ENCODE measurements at regions not wholly inside any gene's neighbourhood (a gene's known extent, or its start where the extent isn't known, plus 50 kb on each side); places are given as distances from the start of the nearest gene placed in this dataset.

- no peaks in the 10 kb centered on the region for H3K27me3 ChIP-seq (ENCODE audit: insufficient read depth, low read length)
- H3K36me3 ChIP-seq (ENCODE audit: insufficient read depth, low read length): no peaks in the 10 kb centered on the region
- no peaks in the 10 kb centered on the region for H3K4me1 ChIP-seq (ENCODE audit: control insufficient read depth, insufficient read depth, low read length, unreplicated experiment)
- no peak overlapping the region for H3K4me3 ChIP-seq (ENCODE audit: low read depth, low read length)
- H3K79me2 ChIP-seq (ENCODE audit: control insufficient read depth, insufficient read depth, low read length, unreplicated experiment): no peaks in the 10 kb centered on the region
- no peak overlapping the region for H3K27ac ChIP-seq (ENCODE audit: low read depth, low read length)
- no peak overlapping the region for H2AFZ ChIP-seq (ENCODE audit: low read length, unreplicated experiment)
Measured at GRCh38 chr6:130755368-130756034, 71.7 kb upstream of the SMLR1 start.

- H3K4me3 ChIP-seq (ENCODE audit: low read depth, low read length): no peak overlapping the region
- no peaks in the 10 kb centered on the region for H3K27me3 ChIP-seq (ENCODE audit: insufficient read depth, low read length)
Measured at GRCh38 chr6:130756824-130757223, 70.4 kb upstream of the SMLR1 start.

GRCh38 chr6:130758813-130759212, 68.4 kb upstream of the SMLR1 start:
- no peak overlapping the region for H3K4me3 ChIP-seq (ENCODE audit: low read depth, low read length)
- no peak overlapping the region for H3K27ac ChIP-seq (ENCODE audit: low read depth, low read length)
- H2AFZ ChIP-seq (ENCODE audit: low read length, unreplicated experiment): no peak overlapping the region
- no peaks in the 10 kb centered on the region for H3K4me1 ChIP-seq (ENCODE audit: control insufficient read depth, insufficient read depth, low read length, unreplicated experiment)
- H3K79me2 ChIP-seq (ENCODE audit: control insufficient read depth, insufficient read depth, low read length, unreplicated experiment): no peaks in the 10 kb centered on the region
- H3K27me3 ChIP-seq (ENCODE audit: insufficient read depth, low read length): peaks cover 11% of the 10 kb centered on the region
- H3K36me3 ChIP-seq (ENCODE audit: insufficient read depth, low read length): no peaks in the 10 kb centered on the region

More at GRCh38 chr6:130756824-130757223, 70.4 kb upstream of the SMLR1 start:
- no peaks in the 10 kb centered on the region for H3K79me2 ChIP-seq (ENCODE audit: control insufficient read depth, insufficient read depth, low read length, unreplicated experiment)
- H3K36me3 ChIP-seq (ENCODE audit: insufficient read depth, low read length): no peaks in the 10 kb centered on the region
- no peak overlapping the region for H2AFZ ChIP-seq (ENCODE audit: low read length, unreplicated experiment)
- no peak overlapping the region for H3K27ac ChIP-seq (ENCODE audit: low read depth, low read length)
- no peaks in the 10 kb centered on the region for H3K4me1 ChIP-seq (ENCODE audit: control insufficient read depth, insufficient read depth, low read length, unreplicated experiment)

- H3K27ac ChIP-seq (ENCODE audit: low read depth, low read length): no peak overlapping the region
Measured at GRCh38 chr6:130760006-130760405, 67.2 kb upstream of the SMLR1 start.

GRCh38 chr6:130761286-130761685, 65.9 kb upstream of the SMLR1 start:
- Histone ChIP-seq H3K4me1 (ENCODE audit: control insufficient read depth, insufficient read depth, low read length, unreplicated experiment) (no peaks in the 10 kb centered on the region), H3K27me3 (ENCODE audit: insufficient read depth, low read length) (peaks cover 12% of the 10 kb centered on the region), H3K27ac (ENCODE audit: low read depth, low read length) (no peak overlapping the region), H3K79me2 (ENCODE audit: control insufficient read depth, insufficient read depth, low read length, unreplicated experiment) (no peaks in the 10 kb centered on the region), H3K36me3 (ENCODE audit: insufficient read depth, low read length) (no peaks in the 10 kb centered on the region), H3K4me3 (ENCODE audit: low read depth, low read length) (no peak overlapping the region), H2AFZ (ENCODE audit: low read length, unreplicated experiment) (no peak overlapping the region)

More at GRCh38 chr6:130760006-130760405, 67.2 kb upstream of the SMLR1 start:
- Histone ChIP-seq H3K4me1 (ENCODE audit: control insufficient read depth, insufficient read depth, low read length, unreplicated experiment) (no peaks in the 10 kb centered on the region), H3K36me3 (ENCODE audit: insufficient read depth, low read length) (no peaks in the 10 kb centered on the region), H3K27me3 (ENCODE audit: insufficient read depth, low read length) (peaks cover 12% of the 10 kb centered on the region), H3K4me3 (ENCODE audit: low read depth, low read length) (no peak overlapping the region), H2AFZ (ENCODE audit: low read length, unreplicated experiment) (no peak overlapping the region), H3K79me2 (ENCODE audit: control insufficient read depth, insufficient read depth, low read length, unreplicated experiment) (no peaks in the 10 kb centered on the region)

GRCh38 chr6:130765181-130765727, 62.0 kb upstream of the SMLR1 start:
- Histone ChIP-seq H2AFZ (ENCODE audit: low read length, unreplicated experiment) (no peak overlapping the region), H3K36me3 (ENCODE audit: insufficient read depth, low read length) (no peaks in the 10 kb centered on the region), H3K27ac (ENCODE audit: low read depth, low read length) (no peak overlapping the region), H3K4me3 (ENCODE audit: low read depth, low read length) (no peak overlapping the region), H3K27me3 (ENCODE audit: insufficient read depth, low read length) (peaks cover 12% of the 10 kb centered on the region), H3K4me1 (ENCODE audit: control insufficient read depth, insufficient read depth, low read length, unreplicated experiment) (no peaks in the 10 kb centered on the region), H3K79me2 (ENCODE audit: control insufficient read depth, insufficient read depth, low read length, unreplicated experiment) (no peaks in the 10 kb centered on the region)

GRCh38 chr6:130766239-130767144, 60.7 kb upstream of the SMLR1 start:
- H3K36me3 ChIP-seq (ENCODE audit: insufficient read depth, low read length): no peaks in the 10 kb centered on the region
- no peak overlapping the region for H3K4me3 ChIP-seq (ENCODE audit: low read depth, low read length)
- no peak overlapping the region for H2AFZ ChIP-seq (ENCODE audit: low read length, unreplicated experiment)
- H3K4me1 ChIP-seq (ENCODE audit: control insufficient read depth, insufficient read depth, low read length, unreplicated experiment): no peaks in the 10 kb centered on the region
- H3K27me3 ChIP-seq (ENCODE audit: insufficient read depth, low read length): peaks cover 12% of the 10 kb centered on the region
- no peaks in the 10 kb centered on the region for H3K79me2 ChIP-seq (ENCODE audit: control insufficient read depth, insufficient read depth, low read length, unreplicated experiment)
- no peak overlapping the region for H3K27ac ChIP-seq (ENCODE audit: low read depth, low read length)

GRCh38 chr6:130769861-130770260, 57.3 kb upstream of the SMLR1 start:
- no peaks in the 10 kb centered on the region; the same call in 1 of the 2 replicates for H3K27me3 ChIP-seq (ENCODE audit: insufficient read depth, low read length)
- no peaks in the 10 kb centered on the region for H3K79me2 ChIP-seq (ENCODE audit: control insufficient read depth, insufficient read depth, low read length, unreplicated experiment)
- H2AFZ ChIP-seq (ENCODE audit: low read length, unreplicated experiment): no peak overlapping the region
- H3K36me3 ChIP-seq (ENCODE audit: insufficient read depth, low read length): no peaks in the 10 kb centered on the region
- no peak overlapping the region for H3K27ac ChIP-seq (ENCODE audit: low read depth, low read length)
- H3K4me3 ChIP-seq (ENCODE audit: low read depth, low read length): no peak overlapping the region
- no peaks in the 10 kb centered on the region for H3K4me1 ChIP-seq (ENCODE audit: control insufficient read depth, insufficient read depth, low read length, unreplicated experiment)

GRCh38 chr6:130771741-130772140, 55.5 kb upstream of the SMLR1 start:
- Histone ChIP-seq H2AFZ (ENCODE audit: low read length, unreplicated experiment) (no peak overlapping the region), H3K27me3 (ENCODE audit: insufficient read depth, low read length) (no peaks in the 10 kb centered on the region), H3K4me1 (ENCODE audit: control insufficient read depth, insufficient read depth, low read length, unreplicated experiment) (no peaks in the 10 kb centered on the region), H3K27ac (ENCODE audit: low read depth, low read length) (no peak overlapping the region), H3K36me3 (ENCODE audit: insufficient read depth, low read length) (no peaks in the 10 kb centered on the region), H3K79me2 (ENCODE audit: control insufficient read depth, insufficient read depth, low read length, unreplicated experiment) (no peaks in the 10 kb centered on the region), H3K4me3 (ENCODE audit: low read depth, low read length) (no peak overlapping the region)

GRCh38 chr6:130773860-130774259, 53.3 kb upstream of the SMLR1 start:
- peaks cover 5% of the 10 kb centered on the region for H3K4me1 ChIP-seq (ENCODE audit: control insufficient read depth, insufficient read depth, low read length, unreplicated experiment)
- no peak overlapping the region for H3K4me3 ChIP-seq (ENCODE audit: low read depth, low read length)
- no peaks in the 10 kb centered on the region for H3K27me3 ChIP-seq (ENCODE audit: insufficient read depth, low read length)
- no peaks in the 10 kb centered on the region for H3K36me3 ChIP-seq (ENCODE audit: insufficient read depth, low read length)
- H2AFZ ChIP-seq (ENCODE audit: low read length, unreplicated experiment): no peak overlapping the region
- H3K79me2 ChIP-seq (ENCODE audit: control insufficient read depth, insufficient read depth, low read length, unreplicated experiment): no peaks in the 10 kb centered on the region
- H3K27ac ChIP-seq (ENCODE audit: low read depth, low read length): no peak overlapping the region

Measured in ACC112 (cell line).